Non-pigmented ciliary epithelial cell (primary cell): ENCODE measurements at regions not wholly inside any gene's neighbourhood (a gene's known extent, or its start where the extent isn't known, plus 50 kb on each side); places are given as distances from the start of the nearest gene placed in this dataset.
"Not testable (repeated sequence)": the region's sequence is repeated elsewhere in the genome, so short reads cannot be mapped to it uniquely, and the experiment has no call there.

Source experiments
- DNase-seq: peaks from one replicate; pipeline ENCODE4 v3.0.0-alpha.2; 2010; ENCODE audit warnings: low read depth

DNA sequence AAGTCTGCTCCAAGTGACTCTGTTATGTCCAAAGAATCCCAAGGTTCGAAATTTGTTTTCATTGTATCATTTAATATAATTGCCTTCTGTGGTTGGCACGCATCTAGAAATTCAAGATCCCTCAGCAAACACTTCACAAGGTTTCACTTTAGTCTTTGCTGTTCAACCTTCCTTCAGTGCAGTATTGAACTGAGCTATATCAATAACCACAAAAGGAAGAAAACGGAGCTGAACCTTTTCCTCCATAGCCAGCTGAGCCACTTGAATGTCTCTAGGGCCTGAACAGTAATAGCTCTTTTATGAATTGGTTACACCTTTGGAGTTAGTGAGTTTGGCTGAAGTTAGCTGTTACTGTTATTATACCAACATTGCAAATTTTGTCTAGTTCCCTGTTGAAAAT lies 357.7 kb upstream of the HNRNPA3 start:
- no peak for DNase-seq

DNA sequence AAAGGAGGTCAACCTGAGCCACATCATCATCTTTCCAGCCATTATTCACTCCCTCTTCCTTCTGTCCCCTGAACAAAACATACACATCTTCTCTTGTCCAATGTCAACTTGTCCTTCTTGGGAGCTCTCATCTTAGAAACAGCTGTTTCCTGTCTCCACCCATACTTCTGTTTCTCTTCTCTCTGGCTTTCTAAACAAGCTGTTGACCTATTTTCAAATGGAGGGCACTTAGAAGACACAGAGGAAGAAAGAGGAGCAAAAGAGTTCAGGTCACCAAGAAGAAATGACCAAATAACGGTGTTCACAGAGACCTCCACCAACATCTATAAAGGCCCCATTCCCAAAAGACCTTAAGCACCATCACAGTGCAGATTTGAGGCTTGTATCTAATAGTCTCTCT lies 355.9 kb upstream of the HNRNPA3 start:
- no peak for DNase-seq

DNA sequence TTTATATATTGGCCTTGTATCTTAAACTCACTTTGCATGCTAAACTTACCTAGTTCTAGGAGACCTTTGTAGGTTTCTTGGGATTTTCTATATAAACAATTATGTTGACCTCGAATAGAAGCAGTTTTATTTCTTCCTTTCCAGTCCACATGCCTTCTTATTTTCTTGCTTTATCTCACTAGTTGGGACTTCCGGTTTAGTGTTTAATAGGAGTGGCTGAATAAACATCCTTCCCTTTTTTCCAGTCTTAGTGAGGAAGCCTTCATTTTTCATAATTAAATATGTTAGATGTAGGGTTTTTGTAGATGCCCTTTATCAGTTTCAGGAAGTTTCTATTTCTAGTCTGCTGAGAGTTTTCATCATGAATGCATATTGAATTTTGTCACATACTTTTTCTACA lies 347.3 kb upstream of the HNRNPA3 start:
- no peak for DNase-seq

DNA sequence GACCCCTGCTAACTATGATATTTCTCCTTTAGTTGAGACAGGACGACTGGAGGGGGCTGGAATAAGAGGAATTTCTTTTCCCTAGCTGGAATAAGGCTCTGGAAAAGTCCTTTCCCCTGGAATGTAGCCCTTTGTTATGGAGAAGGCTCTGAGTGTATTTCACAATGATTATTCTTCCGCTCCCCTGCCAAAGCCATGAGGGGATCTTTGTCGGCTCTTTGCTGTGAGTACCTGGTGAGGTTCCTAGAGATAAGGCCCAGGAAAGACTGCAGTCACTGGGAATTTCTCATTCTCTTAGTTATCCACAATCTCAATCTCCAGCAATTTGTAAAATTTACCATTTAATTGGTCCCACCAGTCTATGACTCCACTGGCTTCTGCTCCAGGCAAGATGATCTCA lies 340.2 kb upstream of the HNRNPA3 start:
- DNase-seq: no peak

DNA sequence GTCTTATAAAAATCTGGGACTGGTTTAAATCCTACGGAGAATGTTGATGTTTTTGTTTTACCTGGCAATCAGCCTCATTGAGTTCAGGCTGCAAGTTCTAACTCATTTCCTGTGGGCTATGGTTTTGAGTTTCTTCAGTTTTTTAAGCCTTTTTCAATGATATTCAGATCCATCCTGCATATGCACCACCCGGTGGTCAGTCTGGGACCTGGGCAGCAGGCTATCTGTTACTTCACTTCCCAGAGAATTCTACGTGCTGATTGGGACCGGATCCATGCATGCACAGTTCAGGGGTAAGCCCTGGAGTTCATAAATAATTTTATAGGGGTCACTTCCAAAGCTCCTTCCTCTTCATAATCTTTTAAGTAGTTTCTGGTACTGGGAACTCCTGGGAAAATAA lies 339.2 kb upstream of the HNRNPA3 start:
- DNase-seq: no peak

DNA sequence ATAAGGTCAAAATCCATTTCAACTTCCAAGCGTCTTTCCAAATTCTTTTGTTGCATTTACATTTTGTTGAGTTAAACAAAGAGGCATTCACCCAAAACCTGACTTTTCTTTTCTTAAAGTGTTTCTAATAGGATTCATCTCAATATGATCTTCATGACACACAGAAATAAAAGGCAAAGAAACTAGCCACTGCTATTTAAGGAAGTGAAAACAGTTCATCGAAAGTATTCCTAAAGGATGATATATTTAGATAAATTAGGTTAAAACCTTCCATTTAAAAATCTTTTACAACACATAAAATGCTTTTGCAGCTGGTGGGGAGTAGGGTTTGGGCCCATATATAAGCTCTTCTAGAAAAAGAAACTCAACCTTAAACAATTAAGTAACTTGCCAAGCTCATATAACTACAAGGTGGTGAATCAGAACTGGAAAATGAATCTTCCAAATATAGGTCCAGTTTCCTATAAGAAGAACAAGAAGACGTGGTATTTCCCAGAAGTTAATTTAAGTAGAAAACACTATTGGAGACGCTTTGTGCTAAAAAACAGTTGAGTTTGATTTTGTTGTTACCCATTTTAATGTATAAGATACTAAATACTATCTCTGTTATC lies 336.0 kb upstream of the HNRNPA3 start:
- DNase-seq: no peak

DNA sequence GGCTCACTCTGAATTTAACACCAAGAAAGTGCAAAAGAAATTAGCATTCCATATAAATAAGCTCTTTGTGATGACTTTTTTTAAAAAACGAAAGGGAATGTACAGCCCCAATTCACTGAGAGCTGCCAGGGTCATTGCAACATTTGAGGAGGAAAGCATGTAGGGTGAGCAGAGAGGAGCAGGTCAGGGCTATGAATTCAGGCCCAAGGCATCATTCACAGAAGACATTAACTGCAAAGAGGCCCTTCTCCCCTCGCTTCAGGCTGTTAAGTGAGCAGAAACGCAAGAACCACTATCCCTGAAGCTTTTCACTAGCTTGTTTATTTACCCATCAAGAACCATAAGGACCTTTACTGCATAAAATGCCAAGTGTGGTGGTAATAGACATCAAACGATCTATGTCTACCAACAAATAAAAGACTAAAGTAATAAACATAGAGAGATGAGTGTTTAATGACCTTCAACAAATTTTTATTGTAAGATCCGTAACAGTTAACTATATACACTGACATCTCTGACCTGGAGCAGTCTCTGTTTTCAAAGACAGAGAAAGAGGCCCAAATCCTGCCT lies 333.1 kb upstream of the HNRNPA3 start:
- DNase-seq: no peak

DNA sequence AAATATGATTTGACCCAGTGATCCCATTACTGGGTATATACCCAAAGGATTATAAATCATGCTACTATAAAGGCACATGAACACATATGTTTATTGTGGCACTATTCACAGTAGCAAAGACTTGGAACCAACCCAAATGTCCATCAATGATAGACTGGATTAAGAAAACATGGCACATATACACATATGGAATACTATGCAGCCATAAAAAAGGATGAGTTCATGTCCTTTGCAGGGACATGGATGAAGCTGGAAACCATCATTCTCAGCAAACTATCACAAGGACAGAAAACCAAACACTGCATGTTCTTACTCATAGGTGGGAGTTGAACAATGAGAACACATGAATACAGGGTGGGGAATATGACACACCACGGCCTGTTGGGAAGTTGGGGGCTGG lies 330.5 kb upstream of the HNRNPA3 start:
- not testable (repeated sequence) for DNase-seq

DNA sequence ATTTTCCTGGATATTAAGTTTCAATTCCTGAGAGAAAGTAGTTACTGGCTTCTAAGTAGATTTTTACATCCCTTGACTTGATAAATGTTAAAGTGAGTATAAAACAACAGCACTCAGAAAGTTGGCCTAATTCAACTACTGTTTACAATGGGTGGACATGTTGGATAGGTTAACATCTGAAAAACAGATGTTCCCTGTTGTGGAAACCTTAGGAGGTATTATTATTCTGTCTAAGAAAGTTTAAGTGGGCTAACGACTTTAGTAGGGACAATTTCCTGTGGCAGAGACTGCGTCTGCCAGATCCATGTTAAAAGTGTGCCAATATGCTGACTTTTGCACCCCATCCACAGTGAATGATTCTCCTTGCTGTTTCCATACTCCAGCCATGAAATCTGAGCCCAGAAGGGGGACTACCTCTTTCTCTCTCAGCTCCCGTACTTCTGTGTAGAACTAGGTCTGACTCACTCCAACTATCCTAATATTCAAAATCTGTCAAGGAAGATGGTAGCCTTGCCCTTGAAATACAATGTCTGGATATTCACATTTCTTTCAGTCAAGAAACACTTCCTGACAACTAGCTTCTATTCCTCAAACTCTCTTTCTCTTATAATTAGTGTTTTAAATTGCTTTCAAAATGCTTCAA lies 327.5 kb upstream of the HNRNPA3 start:
- DNase-seq: no peak

DNA sequence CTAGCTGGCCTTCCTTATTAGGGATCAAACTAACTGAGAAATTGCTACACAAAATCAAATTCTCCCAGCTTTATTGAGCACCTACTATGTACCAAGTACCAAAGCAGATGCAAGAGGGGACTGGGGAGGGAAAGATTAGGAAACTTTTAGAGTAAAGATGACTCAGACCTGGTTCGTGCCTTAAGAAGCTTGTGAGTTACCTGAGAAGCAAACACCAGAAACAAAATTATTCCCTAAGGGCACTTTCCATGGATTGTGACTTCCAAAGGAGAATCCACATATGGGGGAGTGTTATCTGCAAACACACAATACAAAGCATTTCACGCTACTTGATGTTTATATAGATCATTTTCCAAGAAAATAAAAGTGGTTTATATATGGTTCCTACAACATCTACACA lies 326.9 kb upstream of the HNRNPA3 start:
- no peak for DNase-seq

DNA sequence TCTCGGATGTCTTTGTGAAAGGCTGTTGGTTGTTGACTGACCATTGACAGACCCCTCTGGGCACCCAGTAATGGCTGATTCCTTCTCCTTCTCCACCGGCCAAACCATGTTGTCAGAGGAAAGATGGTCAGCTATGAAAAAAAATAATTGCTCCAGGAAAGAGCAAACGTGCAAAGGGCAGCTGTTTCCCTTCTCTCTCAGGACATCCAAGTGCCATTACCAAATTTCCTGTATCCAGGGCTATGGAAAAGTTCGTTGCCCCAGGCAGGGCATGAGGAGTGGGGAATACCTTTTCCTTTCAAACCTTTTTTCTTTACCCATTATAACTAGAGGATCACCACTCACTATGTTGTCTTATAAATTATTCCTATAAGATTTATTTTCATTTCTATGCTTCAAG lies 321.5 kb upstream of the HNRNPA3 start:
- DNase-seq: no peak

DNA sequence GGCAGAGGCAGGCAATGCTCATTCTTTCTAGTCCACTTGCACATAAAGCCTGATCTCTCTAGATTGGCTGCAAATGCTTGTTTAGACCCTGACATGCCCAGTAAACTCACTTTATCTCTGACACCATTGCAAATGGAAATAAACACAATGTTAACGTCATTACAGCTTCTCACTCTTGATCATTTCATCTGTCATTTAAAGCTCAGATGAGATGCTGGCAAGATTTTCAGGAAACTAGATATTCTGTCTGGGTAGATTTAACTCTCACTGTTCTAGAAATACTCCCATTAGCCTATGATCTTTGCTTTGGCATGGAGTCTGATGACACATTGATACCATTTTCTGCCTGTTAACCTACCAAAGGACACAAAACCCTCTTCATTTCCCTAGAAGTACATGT lies 320.7 kb upstream of the HNRNPA3 start:
- DNase-seq: no peak

DNA sequence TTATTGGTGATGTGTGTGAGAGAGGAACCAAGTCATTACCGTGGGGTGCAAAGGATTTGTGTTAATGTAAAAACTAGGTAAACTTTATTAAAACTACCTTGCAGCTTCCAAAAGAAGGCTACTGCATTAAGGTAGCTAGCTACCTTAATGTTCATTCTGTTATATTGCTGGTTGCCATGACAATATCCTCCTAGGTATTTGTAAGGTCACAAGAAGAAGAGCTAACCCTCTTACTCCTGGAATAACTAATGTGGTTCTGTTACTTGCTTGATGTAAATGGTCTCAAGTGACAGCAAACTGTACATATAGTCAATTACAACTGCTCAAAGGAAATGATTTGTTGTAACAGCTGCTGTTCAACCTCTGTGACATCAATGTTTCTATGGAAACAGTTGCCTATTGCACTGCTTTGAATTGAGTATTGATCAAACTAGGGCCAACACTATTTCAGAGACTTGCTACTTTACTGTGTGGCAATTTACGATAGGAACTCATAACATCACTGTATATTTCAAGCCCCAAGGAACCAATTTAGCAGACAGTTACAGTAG lies 319.8 kb upstream of the HNRNPA3 start:
- no peak for DNase-seq

DNA sequence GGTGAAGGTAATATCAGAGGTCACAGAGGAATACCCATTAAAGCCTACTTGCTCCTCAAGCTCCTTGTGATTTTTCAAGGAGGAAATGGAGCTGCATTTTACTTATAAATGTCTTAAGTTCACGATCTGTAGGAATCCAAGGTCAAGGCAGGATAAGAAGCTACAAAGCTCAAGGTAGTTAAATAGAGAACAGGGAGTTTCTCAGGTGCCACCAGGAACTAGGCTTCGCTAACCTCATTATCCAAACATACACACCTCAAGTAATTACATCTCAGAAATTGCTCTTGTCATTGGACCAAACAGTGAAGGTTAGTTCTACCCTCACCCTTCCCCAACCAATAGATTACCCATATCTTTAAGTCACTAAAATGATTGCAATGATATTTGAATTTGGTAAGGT lies 317.4 kb upstream of the HNRNPA3 start:
- DNase-seq: no peak

DNA sequence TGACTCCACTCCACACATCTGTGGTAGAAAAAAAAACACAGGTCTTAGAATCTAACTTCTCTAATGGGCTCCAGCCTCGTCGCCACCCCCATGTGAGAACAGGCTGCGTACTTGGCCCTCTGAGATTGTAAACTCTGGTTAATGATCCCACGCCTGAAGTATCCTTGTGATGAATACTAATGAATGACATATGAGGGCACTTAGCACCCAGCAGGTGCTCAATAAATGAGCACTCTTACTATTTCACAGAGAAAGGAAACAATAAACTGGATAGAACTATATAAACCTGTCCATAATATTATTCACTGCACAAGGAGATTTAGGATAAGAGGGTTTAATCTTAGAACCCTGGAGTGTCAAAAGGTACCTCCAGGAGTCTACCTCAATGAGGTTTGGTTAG lies 310.1 kb upstream of the HNRNPA3 start:
- no peak for DNase-seq

DNA sequence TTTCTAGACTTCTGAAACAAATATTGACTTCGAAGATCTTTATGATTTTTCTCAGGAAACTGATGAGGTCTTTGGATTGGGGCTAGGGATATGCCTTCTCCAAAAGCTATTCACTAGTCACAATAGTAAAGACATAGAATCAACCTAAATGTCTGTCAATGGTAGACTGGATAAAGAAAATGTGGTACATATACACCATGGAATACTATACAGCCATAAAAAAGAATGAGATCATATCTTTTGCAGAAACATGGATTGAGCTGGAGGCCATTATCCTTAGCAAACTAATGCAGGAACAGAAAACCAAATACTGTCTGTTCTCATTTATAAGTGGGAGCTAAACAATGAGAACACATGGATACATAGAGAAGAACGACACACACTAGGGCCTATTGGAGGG lies 308.5 kb upstream of the HNRNPA3 start:
- DNase-seq: not testable (repeated sequence)

DNA sequence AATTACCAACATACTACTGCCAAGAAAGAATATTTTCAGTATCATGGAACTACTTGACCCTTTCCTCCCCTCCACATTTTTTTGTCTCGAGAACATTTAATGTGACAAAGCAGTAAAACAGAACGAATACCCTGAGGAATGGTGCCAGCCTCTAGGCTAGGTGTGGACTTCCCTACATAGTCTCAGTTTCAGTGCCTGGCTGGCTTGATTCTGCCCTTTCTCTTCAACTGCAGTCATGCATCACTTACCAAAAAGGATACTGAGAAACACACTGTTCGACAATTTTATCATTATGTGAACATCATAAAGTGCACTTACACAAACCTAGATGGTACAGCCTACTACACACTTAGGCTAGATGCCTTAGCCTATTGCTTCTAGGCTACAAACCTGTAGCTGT lies 305.3 kb upstream of the HNRNPA3 start:
- DNase-seq: no peak

DNA sequence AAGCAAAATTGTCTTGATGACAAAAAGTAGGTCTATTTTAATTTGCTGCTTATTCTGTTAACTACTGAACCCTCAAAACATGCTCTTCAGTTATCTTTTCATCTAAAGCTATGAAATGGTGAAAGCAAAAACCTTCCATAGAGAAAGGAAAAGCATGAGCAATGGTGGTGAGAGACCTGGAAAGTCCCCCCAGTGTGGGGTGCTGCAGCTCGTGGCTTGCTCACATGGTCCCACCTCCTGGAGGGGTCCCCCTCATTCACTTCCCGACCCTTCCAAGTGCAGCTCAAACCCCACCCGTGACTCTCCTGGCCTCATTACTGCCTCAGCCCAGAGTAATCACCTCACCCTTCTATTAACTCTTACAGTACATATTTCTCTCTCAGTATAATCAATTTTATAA lies 301.8 kb upstream of the HNRNPA3 start:
- DNase-seq: no peak

DNA sequence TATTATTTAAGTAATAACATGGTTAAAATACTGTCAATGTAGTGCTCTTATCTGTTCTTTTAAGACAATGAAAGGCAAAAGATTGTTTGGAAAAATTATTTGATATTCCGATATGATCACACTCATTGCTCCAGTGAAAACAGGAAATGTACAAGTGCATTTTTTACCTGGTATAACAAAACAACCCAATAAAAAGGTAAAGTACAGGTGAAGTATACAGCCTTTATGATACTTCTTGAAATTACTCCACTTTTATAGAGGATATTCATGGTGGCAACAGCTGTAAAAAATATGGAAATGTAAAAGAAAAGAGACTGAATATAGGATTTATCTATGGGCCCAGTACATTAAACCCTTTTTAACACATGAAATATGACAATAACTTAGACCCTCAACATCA lies 298.6 kb upstream of the HNRNPA3 start:
- no peak for DNase-seq

DNA sequence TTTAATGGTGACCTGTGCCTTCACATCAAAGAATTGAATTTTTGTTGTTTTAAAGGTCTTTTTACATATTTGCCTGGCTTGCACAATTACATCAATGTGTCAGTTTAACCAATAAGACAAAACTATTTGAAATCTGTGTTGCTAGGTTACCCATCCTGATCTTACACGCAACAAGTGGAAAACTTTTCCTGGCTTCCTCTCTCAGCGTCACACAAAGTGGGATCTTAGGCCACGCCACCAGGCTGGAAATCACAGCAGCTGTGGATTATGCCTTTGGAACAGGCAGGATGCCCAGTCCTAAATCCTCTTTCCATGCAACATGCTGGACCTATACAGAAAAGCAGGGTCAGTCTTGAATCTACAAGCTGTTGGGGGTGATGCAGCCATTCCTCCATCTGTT lies 298.2 kb upstream of the HNRNPA3 start:
- no peak for DNase-seq

DNA sequence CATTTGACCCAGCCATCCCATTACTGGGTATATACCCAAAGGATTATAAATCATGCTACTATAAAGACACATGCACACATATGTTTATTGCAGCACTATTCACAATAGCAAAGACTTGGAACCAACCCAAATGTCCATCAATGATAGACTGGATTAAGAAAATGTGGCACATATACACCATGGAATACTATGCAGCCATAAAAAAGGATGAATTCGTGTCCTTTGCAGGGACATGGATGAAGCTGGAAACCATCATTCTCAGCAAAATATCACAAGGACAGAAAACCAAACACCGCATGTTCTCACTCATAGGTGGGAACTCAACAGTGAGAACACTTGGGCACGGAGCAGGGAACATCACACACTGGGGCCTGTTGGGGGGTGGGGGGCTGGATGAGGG lies 290.0 kb upstream of the HNRNPA3 start:
- not testable (repeated sequence) for DNase-seq

DNA sequence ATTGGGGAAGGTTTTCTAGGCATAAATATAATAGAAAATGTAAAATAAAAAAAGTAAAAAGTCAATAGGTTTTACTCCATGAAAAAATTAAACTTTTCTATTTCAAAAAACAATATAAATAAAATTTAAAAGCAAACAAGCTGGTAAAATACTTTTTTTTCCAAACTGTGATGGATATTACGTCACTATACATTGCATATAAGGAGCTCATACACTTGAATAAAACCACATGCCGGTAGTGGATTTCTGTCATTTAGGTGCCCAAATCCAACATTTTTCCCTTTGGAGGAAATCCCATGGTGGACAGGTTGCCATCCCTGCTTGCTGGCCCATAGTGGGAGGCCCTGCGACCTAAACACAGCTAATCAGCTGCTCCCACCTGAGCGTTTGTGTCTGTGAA lies 289.4 kb upstream of the HNRNPA3 start:
- no peak for DNase-seq

DNA sequence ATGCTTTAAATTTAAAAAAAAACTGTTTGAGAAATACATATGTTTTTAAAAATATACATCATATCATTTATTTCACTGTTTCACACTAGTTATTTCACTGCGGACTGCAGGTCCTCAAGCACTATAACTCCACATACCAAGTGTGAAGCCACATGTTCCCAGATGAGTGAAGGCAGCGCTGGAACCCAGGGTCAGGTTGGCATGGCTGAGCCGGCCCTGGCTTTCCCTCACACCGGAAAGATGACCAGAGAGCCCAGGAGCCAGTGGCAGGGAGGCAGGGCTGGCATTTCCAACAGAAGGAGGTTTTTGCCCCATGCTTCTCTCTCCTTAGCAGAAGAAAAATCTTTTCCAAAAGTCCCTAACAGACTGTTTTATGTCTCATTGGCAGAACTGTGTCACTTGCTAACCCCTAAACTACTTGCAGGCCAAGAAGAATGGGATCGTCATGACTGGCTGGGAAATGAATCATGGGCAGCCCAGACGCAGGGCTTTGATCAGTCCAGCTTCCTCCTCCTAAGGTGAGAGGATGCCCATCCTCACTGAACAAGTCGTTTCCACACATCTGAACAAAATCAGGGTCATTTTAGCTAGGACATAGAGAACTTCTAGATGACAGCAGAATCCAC lies 287.6 kb upstream of the HNRNPA3 start:
- no peak for DNase-seq
